GM19351 (cell line): ENCODE measurements at regions not wholly inside any gene's neighbourhood (a gene's known extent, or its start where the extent isn't known, plus 50 kb on each side); places are given as distances from the start of the nearest gene placed in this dataset.
A peak's percentile ranks its signal among the peaks of the same experiment; 100 is the strongest.
"Not testable (repeated sequence)": the region's sequence is repeated elsewhere in the genome, so short reads cannot be mapped to it uniquely, and the experiment has no call there.

ENCODE experiments used
- ATAC-seq: cut with Tn5 transposase; IDR thresholded peaks from one replicate; pipeline ENCODE4 v1.9.1; 2021; ENCODE audit warnings: mild to moderate bottlenecking, moderate library complexity; ENCODE audit not compliant: unreplicated experiment

GRCh38 chr2:142827170-142827569 lies 50.3 kb upstream of the KYNU start:
- ATAC-seq: no peak

GRCh38 chr2:142825861-142826260 lies 51.6 kb upstream of the KYNU start:
- no peak for ATAC-seq

- no peak for ATAC-seq
Measured at GRCh38 chr2:142824756-142825155, 52.7 kb upstream of the KYNU start.

GRCh38 chr2:142822190-142822589 lies 55.3 kb upstream of the KYNU start:
- ATAC-seq: no peak

- no peak for ATAC-seq
Measured at GRCh38 chr2:142819411-142819810, 58.1 kb upstream of the KYNU start.

- no peak for ATAC-seq
Measured at GRCh38 chr2:142815375-142815774, 62.1 kb upstream of the KYNU start.

- ATAC-seq: no peak
Measured at GRCh38 chr2:142813830-142814829, 63.3 kb upstream of the KYNU start.

GRCh38 chr2:142811644-142812043 lies 65.8 kb upstream of the KYNU start:
- ATAC-seq: not testable (repeated sequence)

GRCh38 chr2:142805244-142805643 lies 72.2 kb upstream of the KYNU start:
- ATAC-seq: no peak

- no peak for ATAC-seq
Measured at GRCh38 chr2:142803158-142803557, 74.3 kb upstream of the KYNU start.

- ATAC-seq: no peak
Measured at GRCh38 chr2:142796588-142796987, 80.9 kb upstream of the KYNU start.

GRCh38 chr2:142796161-142796560 lies 81.3 kb upstream of the KYNU start:
- ATAC-seq: no peak

GRCh38 chr2:142794850-142795249 lies 82.6 kb upstream of the KYNU start:
- no peak for ATAC-seq

GRCh38 chr2:142792328-142792727 lies 85.1 kb upstream of the KYNU start:
- not testable (repeated sequence) for ATAC-seq

- ATAC-seq: peak; percentile 64
Measured at GRCh38 chr2:142791335-142791734, 86.1 kb upstream of the KYNU start.

- no peak for ATAC-seq
Measured at GRCh38 chr2:142786918-142787702, 90.4 kb upstream of the KYNU start.

- no peak for ATAC-seq
Measured at GRCh38 chr2:142782942-142783443, 94.5 kb upstream of the KYNU start.

- ATAC-seq: no peak
Measured at GRCh38 chr2:142781146-142781545, 96.3 kb upstream of the KYNU start.

GRCh38 chr2:142778289-142778688 lies 99.2 kb upstream of the KYNU start:
- no peak for ATAC-seq

GRCh38 chr2:142777742-142778141 lies 99.7 kb upstream of the KYNU start:
- no peak for ATAC-seq

- ATAC-seq: no peak
Measured at GRCh38 chr2:142769761-142770160, 107.7 kb upstream of the KYNU start.

GRCh38 chr2:142767847-142768246 lies 109.6 kb upstream of the KYNU start:
- ATAC-seq: no peak
